BJ (cell line): ENCODE measurements at regions not wholly inside any gene's neighbourhood (a gene's known extent, or its start where the extent isn't known, plus 50 kb on each side); places are given as distances from the start of the nearest gene placed in this dataset.

Experiments used
- CTCF ChIA-PET: fragments of 350-600 bp; formaldehyde crosslinking; extraction: SDS; loops from one replicate; lab custom pipeline; 2021; ENCODE audit warnings: antibody characterized with exemption, inconsistent platforms; lab: Yijun Ruan, JAX
- POLR2A ChIA-PET: fragments of 300-600 bp; sonication (Branson Sonifier 250); formaldehyde crosslinking; extraction: SDS; loops from one replicate; lab custom pipeline; 2021; ENCODE audit warnings: antibody characterized with exemption; lab: Charles Lee
- DNase-seq: peaks from one replicate; pipeline ENCODE4 v3.0.0-alpha.2; 2011; ENCODE audit warnings: low read depth
- H3K27me3 ChIP-seq: 2 replicates; pipeline ENCODE4 v1.6.0; 2011; ENCODE audit warnings: low read length; ENCODE audit not compliant: control insufficient read depth, insufficient read depth
- H3K36me3 ChIP-seq: 2 replicates; pipeline ENCODE4 v1.5.1; 2011; ENCODE audit warnings: low read length; ENCODE audit not compliant: control insufficient read depth, insufficient read depth
- H3K4me3 ChIP-seq: 2 replicates; pipeline ENCODE4 v1.5.1; 2011; ENCODE audit warnings: low read depth, mild to moderate bottlenecking, control low read depth, low read length
- CTCF ChIP-seq: IDR thresholded peaks from 2 replicates; pipeline ENCODE4 v1.5.1; 2011; ENCODE audit warnings: low read depth, mild to moderate bottlenecking, control low read depth, inconsistent platforms, low read length, moderate library complexity; ENCODE audit not compliant: insufficient read depth

GRCh38 chr14:44180975-44181374 lies 326.1 kb downstream of the FSCB start:
- no peaks in the 10 kb centered on the region for H3K36me3 ChIP-seq
- no peak for TF ChIP-seq CTCF
- no peak for DNase-seq
- H3K4me3 ChIP-seq = no peak overlapping the region
- H3K27me3 ChIP-seq = no peaks in the 10 kb centered on the region
- POLR2A ChIA-PET = no interaction called here
- CTCF ChIA-PET = no interaction called here

DNA sequence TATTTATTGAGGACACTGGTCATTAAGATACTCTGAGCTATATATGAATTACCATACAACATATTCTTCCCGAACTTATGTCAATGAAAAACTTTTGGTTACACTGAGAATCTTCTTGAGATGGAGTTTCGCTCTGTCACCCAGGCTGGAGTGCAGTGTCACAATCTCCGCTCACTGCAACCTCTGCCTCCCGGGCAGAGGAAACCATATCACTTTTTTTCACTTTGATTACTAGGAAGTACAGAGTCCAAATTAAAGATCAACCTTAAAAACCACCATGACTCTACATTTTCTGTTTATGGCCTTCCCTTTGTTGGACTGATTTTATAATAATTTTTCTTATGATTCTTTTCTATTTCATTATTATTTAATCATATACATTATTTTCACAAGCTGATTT lies 336.5 kb downstream of the FSCB start:
- no peak for DNase-seq
- H3K27me3 ChIP-seq = no peaks in the 10 kb centered on the region
- H3K36me3 ChIP-seq = no peaks in the 10 kb centered on the region
- no peak overlapping the region for H3K4me3 ChIP-seq
- CTCF ChIA-PET = no interaction called here
- POLR2A ChIA-PET = no interaction called here
- TF ChIP-seq CTCF = no peak

GRCh38 chr14:44170101-44170500 lies 337.0 kb downstream of the FSCB start:
- H3K36me3 ChIP-seq = no peaks in the 10 kb centered on the region
- CTCF ChIA-PET = no interaction called here
- POLR2A ChIA-PET = no interaction called here
- DNase-seq = no peak
- H3K4me3 ChIP-seq = no peak overlapping the region
- no peak for TF ChIP-seq CTCF
- no peaks in the 10 kb centered on the region for H3K27me3 ChIP-seq

DNA sequence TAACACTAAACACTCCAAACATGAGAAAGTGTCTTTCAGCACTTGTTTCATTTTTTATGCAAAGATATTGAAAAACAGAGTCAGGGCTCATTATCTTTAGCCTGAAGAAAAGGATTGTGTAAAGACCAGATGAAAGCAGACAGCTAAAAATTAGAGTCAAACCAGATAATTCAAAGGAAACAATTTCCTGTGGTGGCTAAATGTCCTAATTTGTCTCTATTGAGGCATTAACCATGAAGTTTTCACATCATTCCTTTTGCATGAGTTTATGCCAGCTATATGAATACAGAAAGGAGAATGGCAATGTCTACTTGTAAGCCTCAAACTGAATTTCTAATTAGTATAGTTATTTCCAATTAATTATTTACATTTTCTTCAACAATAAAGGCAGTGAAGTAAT lies 338.5 kb downstream of the FSCB start:
- Histone ChIP-seq H3K4me3 (no peak overlapping the region), H3K27me3 (no peaks in the 10 kb centered on the region), H3K36me3 (no peaks in the 10 kb centered on the region)
- ChIA-PET POLR2A (no interaction called here), CTCF (no interaction called here)
- no peak for TF ChIP-seq CTCF
- no peak for DNase-seq

GRCh38 chr14:44166611-44167010 lies 340.5 kb downstream of the FSCB start:
- Histone ChIP-seq H3K4me3 (no peak overlapping the region), H3K36me3 (no peaks in the 10 kb centered on the region), H3K27me3 (no peaks in the 10 kb centered on the region)
- ChIA-PET CTCF (no interaction called here), POLR2A (no interaction called here)
- TF ChIP-seq CTCF = no peak
- no peak for DNase-seq
